Gastrocnemius medialis (tissue), 4 donors: ENCODE measurements at regions not wholly inside any gene's neighbourhood (a gene's known extent, or its start where the extent isn't known, plus 50 kb on each side); places are given as distances from the start of the nearest gene placed in this dataset.

ENCODE experiments used
- ATAC-seq, 2 donors: fragments of 150-250 bp; one replicate each; pipeline ENCODE4 v1.9.1; 2016
- DNase-seq, 2 donors: peaks; one replicate each; pipeline ENCODE4 v3.0.0-alpha.2; 2019
- H3K27ac ChIP-seq, 4 donors: fragments of 200-600 bp; sonication (generic); 1 replicate in 1 of 4; 2 replicates in 3 of 4; pipeline ENCODE4 v1.5.1; 2016 to 2018; ENCODE audit warnings: mild to moderate bottlenecking in 2 of 4, moderate library complexity in 1 of 4
- H3K27me3 ChIP-seq, 3 donors: fragments of 200-600 bp; sonication (generic) in 2 of 3; 1 replicate in 1 of 3; 2 replicates in 2 of 3; pipeline versions ENCODE4 v1.5.1 to v1.6.0; 2016 to 2019; ENCODE audit warnings: mild to moderate bottlenecking in 1 of 3, moderate library complexity in 1 of 3
- H3K36me3 ChIP-seq, 2 donors: fragments of 200-600 bp; sonication (generic) in 1 of 2; one replicate each; pipeline ENCODE4 v1.5.1; 2017 to 2018
- H3K4me1 ChIP-seq, 2 donors: fragments of 200-600 bp; sonication (generic) in 1 of 2; one replicate each; pipeline ENCODE4 v1.5.1; 2016 to 2017; ENCODE audit warnings: mild to moderate bottlenecking in 2 of 2
- H3K4me3 ChIP-seq, 4 donors: fragments of 200-600 bp; sonication (generic) in 3 of 4; 1 replicate in 1 of 4; 2 replicates in 3 of 4; pipeline ENCODE4 v1.5.1; 2016 to 2019; ENCODE audit warnings: mild to moderate bottlenecking in 2 of 4
- H3K9me3 ChIP-seq, 3 donors: fragments of 200-600 bp; sonication (generic) in 2 of 3; 1 replicate in 1 of 3; 2 replicates in 2 of 3; pipeline ENCODE4 v1.5.1; 2016 to 2019
- CTCF ChIP-seq, 5 experiments: fragments of 450-650 bp in 3 of 5; fragments of 200-600 bp in 2 of 5; sonication (generic) in 2 of 5; IDR thresholded peaks in 4 of 5; conservative IDR thresholded peaks in 1 of 5; 1 replicate in 4 of 5; 2 replicates in 1 of 5; pipeline ENCODE4 v1.5.1; 2016 to 2019; ENCODE audit warnings: antibody characterized with exemption in 5 of 5, mild to moderate bottlenecking in 3 of 5, moderate library complexity in 3 of 5
- POLR2A ChIP-seq, 2 donors: fragments of 450-650 bp; IDR thresholded peaks; one replicate each; pipeline ENCODE4 v1.6.1; 2017; ENCODE audit warnings: antibody characterized with exemption in 2 of 2, mild to moderate bottlenecking in 2 of 2, moderate library complexity in 2 of 2
- in situ Hi-C, 4 donors: fragments of 200-750 bp; cut with MboI; loops; one replicate each; pipeline versions ENCODE4 v1.15.0 to v1.8.0; 2017; ENCODE audit warnings: low sequenced_read_pairs in 4 of 4
- intact Hi-C: fragments of 100-400 bp; cut with DNase I; formaldehyde crosslinking; loops from one replicate; pipeline ENCODE4 v1.15.1; 2023; ENCODE audit warnings: low total_unique reads

GRCh38 chrX:39654183-39654925 is 443.4 kb downstream of the BCOR start:
- peaks cover 0 to 11% (median 0%) of the 10 kb centered on the region in 3 donors for H3K27me3 ChIP-seq
- no peak for ATAC-seq
- no peak overlapping the region for H3K4me3 ChIP-seq
- no peak overlapping the region for H3K27ac ChIP-seq
- intact Hi-C loops (no loop called here), in situ Hi-C loops (no loop called here)
- no peaks in the 10 kb centered on the region for H3K4me1 ChIP-seq
- DNase-seq: no peak
- H3K9me3 ChIP-seq: no peaks in the 10 kb centered on the region
- TF ChIP-seq CTCF (IDR thresholded peaks at IDR 0.05 in 4 of 5, conservative IDR thresholded peaks at IDR 0.05 in 1 of 5) (no peak), POLR2A (IDR thresholded peaks at IDR 0.05) (no peak)
- H3K36me3 ChIP-seq: no peaks in the 10 kb centered on the region

GRCh38 chrX:39654952-39655351 is 442.8 kb downstream of the BCOR start:
- H3K27ac ChIP-seq: no peak overlapping the region
- DNase-seq (no peak), ATAC-seq (no peak)
- H3K4me1 ChIP-seq: no peaks in the 10 kb centered on the region
- no peaks in the 10 kb centered on the region for H3K9me3 ChIP-seq
- TF ChIP-seq CTCF (IDR thresholded peaks at IDR 0.05 in 4 of 5, conservative IDR thresholded peaks at IDR 0.05 in 1 of 5) (no peak), POLR2A (IDR thresholded peaks at IDR 0.05) (no peak)
- intact Hi-C loops: no loop called here
- H3K36me3 ChIP-seq: no peaks in the 10 kb centered on the region
- in situ Hi-C loops: no loop called here
- H3K4me3 ChIP-seq: no peak overlapping the region
- H3K27me3 ChIP-seq: peaks cover 0 to 11% (median 0%) of the 10 kb centered on the region in 3 donors

GRCh38 chrX:39661116-39661907 is 436.4 kb downstream of the BCOR start:
- TF ChIP-seq CTCF (IDR thresholded peaks at IDR 0.05 in 4 of 5, conservative IDR thresholded peaks at IDR 0.05 in 1 of 5) (no peak), POLR2A (IDR thresholded peaks at IDR 0.05) (no peak)
- Histone ChIP-seq H3K36me3 (no peaks in the 10 kb centered on the region), H3K27me3 (no peaks in the 10 kb centered on the region), H3K4me1 (no peaks in the 10 kb centered on the region), H3K4me3 (no peak overlapping the region), H3K9me3 (no peaks in the 10 kb centered on the region), H3K27ac (no peak overlapping the region)
- ATAC-seq: no peak
- DNase-seq: no peak
- in situ Hi-C loops: no loop called here
- intact Hi-C loops: no loop called here

GRCh38 chrX:39665830-39666518 is 431.8 kb downstream of the BCOR start:
- no peak overlapping the region for H3K4me3 ChIP-seq
- no peaks in the 10 kb centered on the region for H3K4me1 ChIP-seq
- no peaks in the 10 kb centered on the region for H3K36me3 ChIP-seq
- in situ Hi-C loops (no loop called here), intact Hi-C loops (no loop called here)
- no peaks in the 10 kb centered on the region for H3K9me3 ChIP-seq
- TF ChIP-seq POLR2A (IDR thresholded peaks at IDR 0.05) (no peak), CTCF (IDR thresholded peaks at IDR 0.05 in 4 of 5, conservative IDR thresholded peaks at IDR 0.05 in 1 of 5) (no peak)
- no peaks in the 10 kb centered on the region for H3K27me3 ChIP-seq
- DNase-seq (no peak), ATAC-seq (no peak)
- H3K27ac ChIP-seq: no peak overlapping the region
